ENCODE measurements at regions not wholly inside any gene's neighbourhood (a gene's known extent, or its start where the extent isn't known, plus 50 kb on each side); places are given as distances from the start of the nearest gene placed in this dataset.

DNA sequence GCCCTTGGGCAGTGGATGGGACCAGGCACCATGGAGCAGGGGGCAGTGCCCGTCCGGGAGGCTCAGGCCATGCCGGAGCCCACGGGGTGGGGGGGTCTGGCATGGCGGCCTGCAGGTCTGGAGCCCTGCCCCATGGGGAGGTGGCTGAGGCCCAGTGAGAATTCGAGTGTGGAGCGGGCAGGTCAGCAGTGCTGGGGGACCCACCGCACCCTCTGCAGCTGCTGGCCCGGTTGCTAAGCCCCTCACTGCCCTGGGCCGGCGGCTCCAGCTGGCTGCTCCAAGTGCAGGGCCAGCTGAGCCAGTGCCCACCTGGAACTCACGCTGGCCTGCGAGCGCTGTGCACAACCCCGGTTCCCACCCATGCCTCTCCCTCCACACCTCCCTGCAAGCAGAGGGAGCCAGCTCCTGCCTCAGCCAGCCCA is 1157.9 kb upstream of the ADGRL3 start:
- DNase-seq: no peak

DNA sequence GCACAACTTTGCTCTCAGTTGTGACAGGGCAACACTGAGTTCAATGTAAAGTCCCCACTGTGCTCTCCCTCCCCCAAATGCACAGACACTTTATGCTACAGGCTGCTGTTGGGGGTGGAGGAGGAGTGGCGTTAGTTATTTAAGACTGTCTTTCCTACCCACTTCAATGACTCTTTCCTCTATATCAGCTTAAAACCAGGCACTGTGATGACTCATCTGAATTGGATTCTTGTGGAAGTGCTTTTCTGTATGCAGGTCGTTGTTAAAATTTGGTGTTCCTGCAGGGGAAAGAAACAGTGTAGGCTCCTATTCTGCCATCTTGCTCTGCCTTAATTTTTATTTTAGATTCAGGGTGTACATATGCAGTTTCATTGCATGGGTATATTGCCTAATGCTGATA is 1157.2 kb upstream of the ADGRL3 start:
- DNase-seq: no peak

DNA sequence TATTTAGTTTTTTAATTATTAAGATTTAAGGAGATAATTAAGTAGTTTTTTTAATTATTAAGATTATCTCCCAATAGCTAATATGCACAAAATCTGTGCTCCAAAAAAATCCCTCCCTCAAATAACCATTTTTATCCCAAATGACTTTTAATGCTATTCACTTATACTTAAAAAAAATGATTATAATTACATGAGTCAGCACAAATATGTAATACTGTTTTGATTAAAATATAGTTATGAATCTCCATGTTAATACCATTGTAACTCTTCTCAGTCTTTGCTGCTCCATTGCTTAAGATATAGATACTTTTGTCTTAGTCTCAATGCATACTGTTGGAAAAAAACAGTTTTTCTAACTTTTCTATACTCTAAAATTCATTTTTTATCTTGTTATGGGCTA is 1121.1 kb upstream of the ADGRL3 start:
- no peak for DNase-seq

DNA sequence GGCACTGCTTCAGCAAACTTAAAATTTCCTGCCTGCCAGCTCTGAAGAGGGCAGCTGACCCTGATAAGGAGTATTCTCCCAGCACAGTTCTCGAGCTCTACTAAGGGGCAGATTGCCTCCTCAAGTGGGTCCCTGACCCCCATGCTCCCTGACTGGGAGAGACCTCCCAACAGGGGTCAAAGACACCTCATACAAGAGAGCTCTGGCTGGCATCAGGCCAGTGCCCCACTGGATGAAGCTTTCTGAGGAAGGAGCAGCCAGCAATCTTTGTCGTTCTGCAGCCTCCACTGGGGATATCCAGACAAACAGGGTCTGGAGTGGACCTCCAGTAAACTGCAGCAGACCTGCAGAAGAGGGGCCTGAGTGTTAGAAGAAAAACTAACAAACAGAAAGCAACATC is 1118.3 kb upstream of the ADGRL3 start:
- no peak for DNase-seq

DNA sequence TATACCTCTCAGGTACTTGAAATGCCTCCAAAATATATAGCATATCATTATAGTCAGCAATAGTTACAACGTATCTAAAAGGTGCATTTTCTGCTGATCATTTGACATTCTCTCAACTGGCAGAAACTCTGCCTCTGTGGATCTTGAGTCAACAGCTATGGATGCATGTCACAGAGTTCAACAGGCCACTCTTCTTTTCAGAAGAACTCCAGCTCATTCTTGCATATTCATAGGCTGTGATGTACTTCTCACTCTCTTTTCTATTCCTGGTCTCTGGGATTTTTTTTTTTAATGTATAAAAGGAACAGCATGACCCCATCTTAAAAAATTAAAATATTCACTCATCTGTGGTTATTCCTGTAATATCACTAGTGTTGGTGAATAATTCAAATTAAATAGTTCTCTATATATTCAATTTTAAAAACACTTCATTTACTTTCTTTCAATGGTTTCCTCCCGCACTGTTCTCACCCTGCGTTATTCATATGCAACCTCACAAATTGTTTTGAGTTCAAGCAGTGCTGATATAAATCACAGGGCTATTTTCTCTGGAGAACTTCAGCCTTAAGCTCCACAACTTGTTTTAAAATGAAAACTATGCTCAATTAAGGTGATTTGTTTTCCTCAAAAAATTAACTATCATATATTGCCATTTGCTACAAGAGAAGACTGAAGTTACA is 1111.2 kb upstream of the ADGRL3 start:
- DNase-seq: no peak

DNA sequence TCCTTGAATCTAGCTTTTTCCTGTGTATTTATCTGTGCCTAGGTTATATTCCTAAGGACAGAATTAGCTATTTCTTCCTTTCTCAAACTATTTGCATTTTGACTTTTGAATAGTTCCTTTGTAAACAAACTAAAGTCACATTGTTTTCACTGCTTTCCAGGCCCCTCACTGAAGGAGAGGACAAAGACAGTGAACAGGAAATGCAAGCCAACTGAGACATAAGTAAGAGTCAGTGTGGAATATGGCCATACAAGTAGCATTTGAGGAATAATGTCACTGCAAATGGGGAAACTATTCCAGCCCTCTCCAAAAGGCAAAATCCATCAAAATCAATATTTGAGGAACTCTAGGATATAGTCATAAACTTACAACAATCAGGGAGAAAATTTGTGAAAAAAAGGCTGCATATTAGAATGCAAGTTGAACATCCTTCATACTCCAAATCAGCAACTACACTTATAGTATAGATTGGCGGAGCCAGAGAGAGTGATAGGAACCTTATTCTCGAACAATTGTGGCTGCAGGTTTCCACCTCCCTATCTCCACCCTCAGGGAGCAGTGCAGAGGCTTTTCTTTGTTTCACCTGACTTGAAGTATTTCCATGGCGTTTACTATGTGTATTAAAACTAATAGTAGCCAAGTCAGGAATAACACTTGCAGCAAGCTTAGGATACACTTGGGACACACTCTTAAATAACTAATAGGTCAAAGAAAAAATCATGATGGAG is 1110.4 kb upstream of the ADGRL3 start:
- DNase-seq: no peak

DNA sequence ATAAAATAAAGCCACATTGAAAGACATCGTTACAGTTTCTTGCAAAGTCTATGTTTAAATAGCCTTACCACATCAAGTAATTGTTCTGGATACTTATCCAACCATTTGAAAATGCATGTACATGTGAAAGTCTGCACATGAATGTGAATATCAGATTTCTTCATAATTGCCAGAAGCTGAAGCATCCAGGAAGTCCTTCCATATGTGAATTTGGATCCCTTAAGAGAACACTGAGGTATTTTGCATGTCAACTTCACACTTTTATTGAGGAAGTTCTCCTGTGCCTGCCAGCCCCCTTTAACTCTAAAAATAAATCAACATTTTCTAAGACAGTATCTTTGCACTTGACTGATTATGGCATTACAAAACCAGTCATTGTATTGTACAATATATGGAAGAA is 1103.5 kb upstream of the ADGRL3 start:
- no peak for DNase-seq

DNA sequence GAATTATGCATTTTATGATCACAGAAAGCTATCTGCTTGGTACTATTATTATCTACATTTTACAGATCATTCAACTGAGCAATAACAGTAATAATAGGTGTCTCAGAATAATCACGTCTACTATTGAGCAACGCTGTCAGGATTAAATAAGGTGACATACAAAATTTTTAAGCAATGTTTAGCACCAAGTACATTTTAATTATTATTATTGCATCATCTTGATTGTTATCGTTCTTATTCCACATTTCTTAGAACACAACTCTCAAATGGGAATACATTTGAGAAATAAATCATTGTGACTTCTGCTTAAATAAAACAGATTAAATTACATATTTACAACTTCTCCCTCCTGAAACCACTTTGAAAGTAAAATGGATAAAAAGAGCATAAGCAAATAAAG is 1083.5 kb upstream of the ADGRL3 start:
- DNase-seq: no peak

DNA sequence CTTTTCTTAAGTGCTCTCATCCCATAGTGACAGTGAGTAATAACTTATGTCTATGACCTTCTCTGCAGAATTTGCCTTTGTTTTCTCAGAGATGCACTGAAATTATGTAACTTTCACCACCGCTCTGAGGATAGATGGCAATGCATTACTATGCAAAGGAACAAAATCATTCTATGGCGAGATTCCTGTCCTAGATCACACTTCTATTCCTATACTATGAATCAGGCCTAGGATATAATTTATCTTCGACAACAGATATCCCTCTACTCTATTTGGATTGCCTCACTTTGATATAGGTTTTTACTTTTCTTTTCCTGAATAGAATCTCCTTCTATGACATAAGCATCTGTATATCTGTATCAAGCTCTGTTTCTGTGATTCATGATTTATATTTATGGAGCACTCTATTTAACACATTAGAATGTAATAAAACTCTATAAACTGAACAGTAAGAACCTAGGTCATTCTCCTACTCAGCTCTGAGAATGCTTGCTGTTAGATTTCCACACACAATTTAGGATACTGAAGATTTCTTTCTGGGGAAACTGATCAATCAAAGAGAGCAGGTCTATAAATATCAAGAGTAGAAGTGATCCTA is 1082.3 kb upstream of the ADGRL3 start:
- DNase-seq: no peak

DNA sequence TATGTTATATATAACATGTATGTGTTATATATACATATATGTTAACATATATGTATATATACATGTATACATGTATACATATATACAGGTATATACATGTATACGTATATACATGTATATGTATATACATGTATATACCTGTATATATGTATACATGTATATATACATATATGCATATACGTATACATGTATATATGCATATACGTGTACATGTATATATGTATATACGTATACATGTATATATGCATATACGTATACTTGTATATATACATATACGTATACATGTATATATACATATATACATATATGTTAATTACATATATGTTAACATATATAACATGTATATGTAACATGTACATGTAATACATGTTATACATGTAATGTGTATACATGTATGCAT is 1077.3 kb upstream of the ADGRL3 start:
- DNase-seq: peak in 1 of 3 donors; percentile 0

DNA sequence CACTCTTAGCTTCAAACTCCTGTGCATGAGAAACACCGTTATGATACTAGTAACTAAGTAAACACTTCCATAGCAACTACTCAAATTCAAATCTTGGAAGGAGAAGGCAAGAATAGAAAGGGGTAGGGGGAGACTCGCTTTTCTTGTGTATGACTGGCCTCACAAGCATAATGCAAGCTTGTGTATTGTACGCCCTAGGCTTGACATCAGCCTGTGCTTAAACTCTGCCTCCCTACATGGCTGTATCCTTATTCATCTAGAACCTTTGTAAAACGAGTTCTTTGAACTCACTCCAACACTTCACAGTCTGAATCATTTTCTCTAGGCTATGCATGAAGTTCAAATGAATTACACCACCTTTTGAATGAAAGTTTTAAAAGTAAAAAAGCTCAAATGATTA is 1071.2 kb upstream of the ADGRL3 start:
- no peak for DNase-seq

DNA sequence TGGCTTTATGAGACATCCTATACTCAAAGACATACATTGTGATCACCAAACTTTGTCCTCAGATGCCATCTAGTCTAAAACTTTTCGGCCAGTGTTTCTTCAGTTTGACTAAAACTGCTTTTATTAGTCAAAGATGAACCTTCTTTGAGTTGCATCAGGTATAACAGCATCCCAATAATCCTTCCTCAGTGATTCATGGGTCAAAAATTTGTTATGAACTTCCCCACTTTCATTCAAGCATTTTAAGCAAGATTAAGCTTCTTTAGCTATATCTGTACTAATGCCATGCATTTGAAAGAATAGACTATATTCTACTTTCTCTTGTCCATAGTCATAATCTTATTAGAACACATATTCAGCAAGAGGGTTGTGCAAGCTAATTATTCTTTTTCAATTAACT is 1070.4 kb upstream of the ADGRL3 start:
- no peak for DNase-seq

DNA sequence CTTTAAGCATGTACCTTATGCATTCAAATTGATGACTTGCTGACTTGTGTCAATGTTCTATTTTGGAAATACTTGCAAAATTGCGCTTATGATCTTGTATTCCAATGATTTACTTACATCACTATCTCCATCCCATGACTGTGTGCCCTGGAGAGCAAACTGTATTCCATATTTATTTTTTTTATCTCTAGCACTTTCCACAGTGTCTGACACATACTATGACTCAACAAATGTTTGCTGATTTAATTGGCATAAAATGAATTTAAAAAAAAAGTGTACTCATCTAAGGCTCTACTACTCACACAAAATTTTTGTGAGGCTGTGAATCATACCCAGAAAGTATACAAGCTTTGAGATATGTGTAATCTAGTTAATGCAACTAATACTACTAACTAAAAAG is 1066.8 kb upstream of the ADGRL3 start:
- DNase-seq: no peak

DNA sequence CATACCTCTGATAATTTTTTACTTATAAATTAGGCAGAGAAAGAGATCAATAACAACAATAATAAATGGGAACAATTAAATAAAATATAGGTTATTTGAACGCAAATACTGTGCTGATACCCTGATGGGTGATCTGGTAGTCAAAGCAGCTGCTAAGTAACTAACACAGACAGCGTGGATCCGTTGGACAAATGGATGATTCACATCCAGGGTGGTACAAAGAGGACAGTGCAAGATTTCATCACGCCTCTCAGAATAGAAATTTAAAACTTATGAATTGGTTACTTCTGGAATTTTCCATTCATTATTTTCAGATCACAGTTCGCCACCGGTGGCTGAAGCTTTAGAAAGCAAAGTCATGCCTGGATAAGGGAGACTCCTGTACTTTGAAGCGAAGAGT is 1066.0 kb upstream of the ADGRL3 start:
- no peak for DNase-seq

DNA sequence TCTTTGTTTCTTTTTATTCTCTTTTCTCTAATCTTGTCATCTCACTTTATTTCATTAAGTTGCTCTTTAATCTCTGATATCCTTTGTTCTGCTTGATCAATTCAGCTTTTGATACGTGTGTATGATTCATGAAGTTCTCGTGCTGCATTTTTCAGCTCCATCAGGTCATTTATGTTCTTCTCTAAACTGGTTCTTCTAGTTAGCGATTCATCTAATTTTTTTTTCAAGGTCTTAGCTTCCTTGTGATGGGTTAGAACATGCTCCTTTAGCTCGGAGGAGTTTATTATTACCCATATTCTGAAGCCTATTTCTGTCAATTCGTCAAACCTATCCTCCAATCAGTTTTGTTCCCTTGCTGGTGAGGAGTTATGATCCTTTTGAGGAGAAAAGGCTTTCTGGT is 1045.0 kb upstream of the ADGRL3 start:
- no peak for DNase-seq

DNA sequence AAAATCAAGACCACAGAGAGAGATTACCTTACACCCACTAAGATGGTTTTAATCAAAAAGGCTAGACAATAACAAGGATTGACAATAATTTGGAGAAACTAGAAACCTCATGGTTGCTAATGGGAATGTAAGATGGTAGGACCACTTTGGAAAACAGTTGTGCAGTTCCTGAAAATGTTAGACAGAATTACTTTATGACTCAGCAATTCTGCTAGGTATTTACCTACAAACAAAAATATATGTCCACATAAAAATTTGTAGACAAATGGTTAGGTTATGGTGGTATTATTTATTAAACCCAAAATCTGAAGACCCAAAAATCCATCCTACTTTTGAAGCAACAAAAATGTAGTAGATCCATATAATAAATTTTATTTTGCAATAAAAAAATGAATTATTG is 1027.0 kb upstream of the ADGRL3 start:
- no peak for DNase-seq

DNA sequence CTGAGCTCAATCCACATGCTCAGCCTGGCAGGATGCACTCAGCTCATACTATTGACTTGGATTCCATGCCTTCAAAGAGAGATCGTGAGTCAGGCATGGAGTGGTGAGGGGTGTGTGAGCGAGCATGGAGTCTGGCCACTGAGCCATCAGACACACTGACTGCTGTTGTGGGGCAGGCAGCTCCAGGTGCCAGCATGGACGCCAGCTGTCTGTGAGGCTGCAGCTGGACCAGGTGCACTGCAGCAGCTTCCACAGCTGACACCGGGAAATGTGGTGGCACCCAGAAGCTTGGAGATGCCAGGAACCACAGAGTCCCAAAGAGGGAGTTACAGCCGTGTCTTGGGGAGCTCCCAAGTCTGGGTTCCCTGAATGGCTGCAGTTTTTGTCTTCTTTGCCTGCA is 1026.4 kb upstream of the ADGRL3 start:
- DNase-seq: no peak

DNA sequence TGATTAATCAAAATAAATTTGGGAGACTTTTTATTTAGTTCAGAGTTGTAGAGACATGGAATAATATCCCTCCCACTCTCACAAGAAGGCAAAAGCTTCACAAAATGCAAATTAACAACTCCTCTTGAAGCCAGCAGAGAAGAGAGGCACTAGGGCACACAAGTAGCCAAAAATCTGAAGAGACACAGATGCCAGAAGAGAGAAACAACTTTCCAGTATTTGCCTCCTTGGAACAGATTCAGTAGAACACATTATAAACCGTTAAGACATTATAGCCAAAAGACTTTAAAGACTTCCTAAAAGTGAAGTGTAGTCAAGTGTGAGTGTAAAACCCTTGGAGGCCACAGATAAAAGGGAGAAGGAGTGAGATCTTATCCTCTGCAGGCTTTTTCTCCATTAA is 1024.9 kb upstream of the ADGRL3 start:
- no peak for DNase-seq

DNA sequence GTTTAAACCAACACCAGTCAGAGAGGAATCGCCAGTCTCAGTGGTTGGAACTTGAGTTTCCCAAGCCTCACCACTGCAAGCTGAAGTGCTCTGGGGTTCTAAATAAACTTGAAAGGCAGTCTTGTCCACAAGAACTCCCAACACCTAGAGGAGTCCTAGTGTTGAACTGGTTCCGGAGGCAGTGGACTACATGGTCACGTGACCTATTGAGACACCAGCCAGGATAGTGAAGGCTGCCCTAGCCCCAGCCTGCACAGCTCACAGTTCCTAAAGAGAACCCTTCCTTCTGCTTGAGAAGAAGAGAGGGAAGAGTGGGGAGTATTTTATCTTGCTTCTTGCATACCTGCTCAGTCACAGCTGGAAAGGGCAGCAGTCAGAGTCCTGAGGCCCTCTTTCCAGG is 1012.7 kb upstream of the ADGRL3 start:
- no peak for DNase-seq

DNA sequence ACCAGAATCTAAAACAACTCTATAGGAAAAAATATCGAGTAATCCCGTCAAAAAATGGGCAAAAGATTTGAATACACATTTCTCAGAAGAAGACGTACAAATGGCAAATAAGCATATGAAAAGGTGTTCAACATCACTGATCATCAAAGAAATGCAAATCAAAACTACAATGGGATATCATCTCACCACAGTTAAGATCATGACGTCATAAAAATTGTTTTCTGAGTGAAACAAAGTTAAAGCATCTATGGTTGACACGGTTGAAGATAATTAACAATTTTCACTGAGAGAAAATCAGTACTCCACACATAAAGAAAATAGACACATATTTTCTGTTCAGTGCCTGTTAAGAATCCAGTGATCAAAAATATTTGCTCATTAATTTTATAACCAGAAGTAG is 1010.8 kb upstream of the ADGRL3 start:
- DNase-seq: no peak

DNA sequence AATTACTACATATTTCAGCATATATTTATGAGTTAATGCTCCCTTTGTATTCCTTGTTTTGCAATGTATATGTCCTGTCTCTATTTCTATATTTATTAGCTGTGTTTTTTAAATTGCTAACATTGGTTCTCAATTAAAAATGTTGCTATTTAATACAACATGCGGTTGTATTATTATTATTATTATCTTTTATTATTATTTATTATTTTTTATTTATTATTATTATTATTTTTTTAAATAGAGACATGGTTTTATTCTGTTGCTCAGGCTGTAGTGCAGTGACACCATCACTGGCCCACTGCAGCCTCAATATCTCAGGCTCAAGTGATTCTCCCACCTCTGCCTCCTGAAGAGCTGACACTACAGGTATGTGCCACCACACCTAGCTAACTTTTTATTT is 1005.9 kb upstream of the ADGRL3 start:
- no peak for DNase-seq

DNA sequence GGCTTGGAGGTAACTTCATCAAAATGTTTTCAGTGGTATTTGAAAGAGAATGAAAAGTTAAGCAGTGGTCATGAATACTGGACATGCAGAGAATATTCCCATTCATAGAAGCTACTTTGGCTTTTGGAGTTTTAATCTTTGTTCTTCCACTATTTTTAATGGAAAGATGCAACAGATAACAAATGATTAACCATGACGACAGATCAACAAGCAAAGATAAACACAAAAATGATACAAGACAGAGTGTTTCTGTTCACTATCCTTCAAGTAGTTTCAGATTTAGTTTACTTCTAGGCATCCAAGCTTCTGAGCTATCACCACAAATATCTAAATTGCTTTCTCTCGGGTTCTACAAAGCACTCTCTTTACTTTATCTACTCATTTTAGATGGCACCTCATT is 1004.9 kb upstream of the ADGRL3 start:
- DNase-seq: no peak

DNA sequence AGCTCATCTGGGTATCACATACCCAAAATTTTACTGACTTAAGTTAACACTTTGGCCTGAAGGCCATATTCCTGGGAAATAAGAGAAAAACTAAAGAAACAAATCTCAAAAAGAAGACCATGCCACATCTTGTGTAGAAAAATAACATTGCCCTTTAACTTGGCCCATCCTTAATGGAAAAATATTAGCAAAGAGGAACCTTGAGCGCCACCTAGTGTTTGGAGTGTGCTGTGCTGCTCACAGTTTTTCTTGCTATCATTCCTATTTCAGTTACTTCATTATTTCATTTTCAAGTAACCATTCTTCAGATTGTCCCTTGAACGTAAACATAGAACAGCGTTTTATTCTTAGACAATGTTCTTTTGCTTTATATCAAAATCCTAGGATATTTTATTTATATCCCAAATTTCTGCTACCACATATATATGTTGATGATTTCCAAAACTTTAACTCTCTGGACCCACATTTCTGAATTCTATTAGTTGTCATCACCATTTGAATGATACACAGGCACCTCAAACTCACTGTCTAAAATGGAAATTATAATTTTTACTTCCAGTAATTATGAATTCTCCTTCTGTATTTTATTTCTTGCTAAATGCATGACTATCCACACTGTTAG is 999.0 kb upstream of the ADGRL3 start:
- peak; percentile 61 to 77 (median 71) for DNase-seq

DNA sequence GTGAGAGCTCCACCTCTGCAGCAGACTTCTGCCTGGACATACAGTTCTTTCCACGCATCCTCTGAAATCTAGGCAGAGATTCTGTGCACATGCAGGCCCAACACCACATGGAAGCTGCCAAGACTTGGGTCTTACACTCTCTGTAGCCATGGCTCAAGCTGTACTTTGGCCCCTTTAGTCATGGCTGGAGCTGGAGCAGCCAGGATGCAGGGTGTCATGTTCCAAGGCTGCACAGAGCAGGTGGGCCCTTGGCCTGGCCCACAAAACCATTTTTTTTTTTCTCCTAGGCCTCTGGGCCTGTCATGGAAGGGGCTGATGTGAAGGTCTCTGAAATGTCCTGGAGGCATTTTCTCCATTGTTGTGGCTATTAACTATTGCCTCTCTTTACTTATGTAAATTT is 990.5 kb upstream of the ADGRL3 start:
- no peak for DNase-seq

All from suppressor macrophage treated with lipopolysaccharide for 1 hour (primary cell).